ENCODE measurements at regions not wholly inside any gene's neighbourhood (a gene's known extent, or its start where the extent isn't known, plus 50 kb on each side); places are given as distances from the start of the nearest gene placed in this dataset.
"Not testable (repeated sequence)": the region's sequence is repeated elsewhere in the genome, so short reads cannot be mapped to it uniquely, and the experiment has no call there.

DNA sequence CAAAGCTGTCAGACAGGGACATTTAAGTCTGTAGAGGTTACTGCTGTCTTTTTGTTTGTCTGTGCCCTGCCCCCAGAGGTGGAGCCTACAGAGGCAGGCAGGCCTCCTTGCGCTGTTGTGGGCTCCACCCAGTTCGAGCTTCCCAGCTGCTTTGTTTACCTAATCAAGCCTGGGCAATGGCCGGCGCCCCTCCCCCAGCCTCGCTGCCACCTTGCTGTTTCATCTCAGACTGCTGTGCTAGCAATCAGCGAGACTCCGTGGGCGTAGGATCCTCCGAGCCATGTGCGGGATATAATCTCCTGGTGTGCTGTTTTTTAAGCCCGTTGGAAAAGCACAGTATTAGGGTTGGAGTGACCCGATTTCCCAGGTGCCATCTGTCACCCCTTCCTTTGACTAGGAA, 454.2 kb upstream of the CCDC196 start:
- not testable (repeated sequence) for DNase-seq

DNA sequence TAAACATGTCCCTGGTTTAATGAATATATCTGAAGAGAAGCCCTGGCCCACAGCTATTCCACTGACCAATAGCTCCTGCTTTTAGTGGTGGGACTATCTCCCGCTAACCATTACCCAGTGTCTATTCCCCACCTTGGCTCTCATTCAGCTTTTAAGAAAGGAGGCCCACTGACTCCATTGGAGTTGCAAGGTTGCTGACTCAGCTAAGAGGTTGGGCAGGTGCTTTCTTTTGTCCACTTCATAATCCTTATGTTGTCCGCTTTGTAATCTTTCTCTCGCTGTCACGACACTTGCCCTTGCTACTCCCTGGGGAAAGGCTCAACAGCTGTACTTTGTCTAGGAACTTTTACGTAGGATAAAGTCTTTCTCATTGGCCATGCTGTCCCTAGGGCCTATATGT, 453.4 kb upstream of the CCDC196 start:
- DNase-seq = no peak

DNA sequence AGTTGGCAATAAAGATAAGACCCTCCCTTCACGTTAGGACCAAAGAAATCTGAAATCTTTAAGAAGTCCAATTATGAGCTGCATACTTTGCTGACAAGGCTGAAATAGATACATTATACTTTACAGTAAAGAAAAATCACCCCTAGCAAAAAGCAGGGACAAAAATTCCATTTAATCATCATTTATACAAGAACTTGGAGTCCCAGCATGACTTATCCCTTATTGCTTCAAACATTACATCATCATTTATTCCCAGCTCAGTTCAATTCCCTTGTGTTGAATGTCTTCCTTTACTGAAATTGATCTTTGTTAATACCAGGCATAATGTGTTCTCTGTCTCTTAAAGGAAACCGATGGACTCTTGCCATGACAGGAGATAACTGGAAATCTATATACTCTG, 449.6 kb upstream of the CCDC196 start:
- DNase-seq = no peak

DNA sequence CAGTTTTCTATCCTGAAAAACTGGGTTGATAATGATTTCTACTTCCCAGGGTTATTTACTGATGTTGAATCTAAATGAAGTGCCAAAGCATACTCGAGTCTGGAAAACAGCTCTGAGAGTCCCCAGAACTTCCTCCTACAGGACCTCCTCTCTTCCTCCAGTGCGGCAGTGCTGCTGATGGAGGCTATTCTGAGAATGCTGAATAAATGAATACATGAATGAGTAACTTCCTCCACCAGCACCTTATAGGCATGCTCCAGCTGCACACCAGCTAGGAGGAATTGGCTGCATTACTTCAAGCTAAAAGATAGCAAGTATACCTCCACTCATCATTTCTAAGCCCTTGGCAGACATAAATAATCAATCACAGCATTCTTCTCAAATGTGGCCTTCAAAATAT, 448.8 kb upstream of the CCDC196 start:
- DNase-seq = no peak

DNA sequence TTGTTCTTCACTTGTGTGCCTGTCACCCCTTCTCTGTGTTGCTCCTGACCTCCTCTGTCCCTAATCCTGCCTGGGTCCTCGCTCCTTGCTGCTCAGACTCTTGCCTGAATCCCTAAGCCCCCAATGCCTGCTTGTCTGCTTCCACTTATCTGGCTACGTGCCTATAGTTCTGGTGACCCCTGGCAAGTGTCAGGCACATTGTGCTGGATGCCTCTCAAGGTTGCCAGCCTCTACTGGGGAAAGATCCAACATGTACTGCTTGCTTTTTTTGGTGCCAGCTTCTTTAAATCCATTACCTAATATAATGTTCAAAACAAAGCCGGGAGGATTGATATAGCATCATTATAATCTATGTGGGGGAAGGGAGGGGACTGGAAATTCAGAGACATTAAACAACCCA, 448.0 kb upstream of the CCDC196 start:
- no peak for DNase-seq

DNA sequence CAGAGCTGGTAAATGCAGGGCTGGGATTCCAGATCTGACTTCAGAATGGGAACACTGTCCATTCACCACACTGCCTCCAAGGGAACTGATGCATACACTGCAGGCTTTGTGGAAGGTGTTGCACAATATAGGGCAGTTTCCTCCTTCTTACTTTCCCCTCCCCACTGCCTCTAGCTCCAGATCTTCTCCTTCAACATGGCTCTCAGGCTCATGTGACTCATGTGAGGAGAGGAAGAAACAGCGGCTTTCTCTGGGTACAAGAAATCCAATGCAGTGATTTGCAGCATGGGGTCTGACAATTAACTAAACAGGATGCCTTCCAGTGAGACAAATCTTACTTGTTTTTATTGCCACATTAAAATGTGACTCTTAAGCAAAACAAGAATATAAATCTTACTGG, 447.6 kb upstream of the CCDC196 start:
- no peak for DNase-seq

DNA sequence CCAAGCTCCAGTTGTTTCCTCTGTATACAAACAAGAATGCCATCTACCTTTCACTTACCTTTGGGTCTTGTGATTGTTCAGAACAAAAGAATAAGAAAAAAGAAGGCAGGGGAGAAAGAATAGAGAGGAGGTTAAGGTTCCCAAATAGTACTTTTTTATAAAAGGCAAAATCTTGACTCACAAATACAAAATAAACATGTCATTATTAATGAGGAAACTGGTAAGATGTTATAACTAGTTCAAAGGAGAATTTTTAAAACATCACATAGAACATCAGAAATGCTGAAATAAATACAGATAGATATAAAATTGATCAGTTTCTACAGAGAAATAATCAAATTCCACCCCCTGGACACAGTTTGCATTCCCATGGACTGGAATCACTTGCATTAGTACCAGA, 446.7 kb upstream of the CCDC196 start:
- no peak for DNase-seq

DNA sequence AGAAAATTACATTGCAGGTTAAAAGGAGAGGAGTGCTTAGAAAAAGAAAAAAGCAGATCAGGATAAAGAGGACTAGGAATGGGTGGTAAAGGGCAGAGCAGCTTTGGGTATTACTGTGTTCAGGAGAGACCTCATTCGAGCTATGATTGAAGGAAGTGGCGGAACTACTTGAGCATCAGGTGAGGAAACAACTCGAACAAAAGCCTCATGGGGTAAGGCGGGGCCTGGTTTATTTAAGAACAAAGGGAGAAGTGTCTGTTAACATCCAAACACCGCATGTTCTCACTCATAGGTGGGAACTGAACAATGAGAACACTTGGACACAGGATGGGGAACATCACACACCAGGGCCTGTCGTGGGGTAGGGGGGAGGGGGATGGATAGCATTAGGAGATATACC, 444.6 kb upstream of the CCDC196 start:
- no peak for DNase-seq

DNA sequence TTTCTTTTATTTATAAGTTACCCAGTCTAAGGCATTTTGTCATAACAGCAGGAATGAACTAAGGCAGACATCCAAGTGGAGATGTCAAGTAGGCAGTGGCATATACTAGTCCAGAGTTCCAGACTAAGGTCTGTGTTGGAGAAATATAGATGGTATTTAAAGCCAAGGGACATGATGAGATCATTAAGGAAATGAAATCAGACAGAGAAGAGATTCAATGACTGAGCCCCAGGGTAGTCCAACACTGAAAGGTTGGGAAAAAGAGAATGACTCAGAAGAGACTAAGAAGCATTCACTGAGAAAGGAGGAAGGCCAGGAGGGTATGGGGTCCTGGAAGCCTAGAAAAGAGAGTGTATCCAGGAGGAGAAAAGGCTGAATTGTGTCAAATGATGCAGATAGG, 442.2 kb upstream of the CCDC196 start:
- DNase-seq = no peak

DNA sequence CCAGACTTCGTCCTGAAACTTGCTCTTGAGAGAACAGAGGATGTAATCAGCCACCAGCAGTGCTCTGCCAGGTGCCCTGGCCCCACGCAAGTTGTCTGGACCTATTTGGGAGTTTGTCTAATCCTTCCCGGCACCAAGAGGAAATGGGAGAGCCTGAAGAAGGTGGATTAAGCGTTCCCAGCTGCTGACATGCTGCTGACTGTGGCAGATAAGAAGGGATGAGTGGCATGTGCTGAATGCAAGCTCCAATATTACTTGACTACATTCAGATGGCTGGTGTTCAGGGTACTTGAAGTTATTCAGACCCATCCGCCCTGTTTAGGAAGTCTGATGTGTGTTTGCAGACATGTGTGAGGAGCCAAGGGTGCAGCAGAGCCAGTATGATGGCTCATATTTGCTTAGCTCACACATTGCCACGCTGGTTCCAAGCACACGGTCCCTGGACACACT, 440.6 kb upstream of the CCDC196 start:
- no peak for DNase-seq

DNA sequence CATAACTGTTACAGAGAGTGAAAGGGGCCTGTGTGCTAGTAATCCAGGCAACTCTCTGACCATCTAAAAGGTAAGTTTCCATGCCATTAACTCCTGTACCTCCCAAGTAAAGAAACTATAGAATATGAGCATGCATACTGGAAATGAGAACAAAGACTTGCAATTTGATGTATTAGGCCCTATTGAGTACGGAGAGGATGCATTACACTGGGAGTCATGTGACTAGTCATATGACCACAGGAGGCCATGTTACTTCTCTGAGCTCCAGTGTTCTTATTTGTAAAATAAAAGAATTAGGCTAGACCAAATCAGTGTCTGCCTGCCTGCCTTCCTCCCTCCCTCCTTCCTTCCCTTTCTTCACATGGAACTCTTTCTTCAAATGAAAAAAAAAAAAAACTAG, 440.1 kb upstream of the CCDC196 start:
- no peak for DNase-seq

DNA sequence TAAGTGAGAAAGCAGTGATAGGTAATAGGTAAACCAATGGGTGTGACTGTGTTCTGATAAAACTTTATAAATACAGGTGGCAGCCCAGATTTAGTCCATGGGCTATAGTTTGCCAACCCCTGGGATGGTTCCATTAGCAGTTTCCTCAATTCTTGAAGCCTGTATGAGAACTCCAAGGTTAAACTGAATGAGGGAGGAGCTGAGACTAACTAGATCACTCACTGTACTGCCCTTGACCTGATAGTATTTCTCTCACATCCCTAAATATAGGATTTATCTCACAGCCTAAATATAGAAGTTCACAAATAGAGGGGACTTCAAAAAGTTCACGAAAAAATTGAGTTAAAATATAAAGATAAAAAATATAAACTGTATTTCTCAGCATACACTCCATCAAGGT, 439.6 kb upstream of the CCDC196 start:
- no peak for DNase-seq

DNA sequence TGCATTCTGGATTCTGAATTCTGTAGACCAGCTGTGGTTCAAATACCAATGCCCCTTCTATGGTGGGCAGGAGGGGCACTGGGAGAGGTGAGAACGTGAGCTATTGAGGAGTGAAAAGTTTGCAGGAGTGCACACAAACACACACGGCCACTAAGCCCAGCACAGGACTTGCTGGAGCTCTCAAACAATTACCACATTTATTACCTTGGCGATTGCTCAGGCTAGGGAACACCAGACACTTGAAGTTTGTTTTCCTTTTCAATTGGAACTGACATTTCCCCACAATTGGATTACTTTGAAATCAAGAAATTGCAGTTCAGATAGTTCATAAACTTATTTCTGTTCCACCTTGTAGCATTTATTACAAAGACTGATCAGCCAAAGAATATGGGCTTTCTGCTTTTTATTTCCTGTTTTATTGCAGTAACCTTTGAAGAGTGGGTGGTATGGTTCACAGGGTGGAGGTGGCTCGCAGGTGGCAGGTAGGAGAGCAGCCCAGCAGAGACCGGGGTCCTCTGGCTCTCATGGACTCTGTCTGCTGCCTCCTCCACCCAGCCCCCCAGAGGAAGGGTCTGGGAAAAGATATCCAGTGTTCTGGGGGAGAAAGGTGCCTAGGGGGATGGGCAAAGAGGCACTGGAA, 429.8 kb upstream of the CCDC196 start:
- no peak for DNase-seq

DNA sequence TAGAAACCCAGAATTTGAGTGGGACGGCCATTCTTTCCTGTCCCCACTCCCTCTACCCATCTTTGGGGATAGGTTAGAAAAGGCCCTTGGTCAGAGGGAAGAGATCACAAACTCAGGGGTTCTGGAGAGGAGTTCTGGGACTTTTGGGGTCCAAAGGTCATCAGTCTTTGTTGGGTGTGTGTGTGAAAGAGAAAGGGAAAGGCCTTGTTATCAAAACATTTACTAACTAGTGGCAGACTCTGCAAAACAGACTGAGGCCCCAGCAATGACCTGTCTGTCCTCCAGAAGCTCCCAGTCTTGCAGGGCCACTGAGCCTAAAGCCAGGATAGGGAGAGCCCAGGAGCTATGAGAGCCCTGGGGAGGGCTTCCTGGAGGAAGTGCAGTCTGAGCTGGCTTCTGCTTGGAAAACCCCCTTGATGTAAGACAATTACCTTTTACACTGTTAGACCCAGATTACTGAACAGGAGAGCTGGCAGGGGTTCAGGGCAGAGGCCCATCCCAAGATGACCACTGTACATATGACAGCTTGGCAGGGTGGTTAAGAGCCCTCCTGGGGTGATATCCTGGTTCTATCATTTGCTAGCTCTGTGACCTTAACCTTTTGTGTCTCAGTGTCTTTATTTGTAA, 429.1 kb upstream of the CCDC196 start:
- DNase-seq = no peak

DNA sequence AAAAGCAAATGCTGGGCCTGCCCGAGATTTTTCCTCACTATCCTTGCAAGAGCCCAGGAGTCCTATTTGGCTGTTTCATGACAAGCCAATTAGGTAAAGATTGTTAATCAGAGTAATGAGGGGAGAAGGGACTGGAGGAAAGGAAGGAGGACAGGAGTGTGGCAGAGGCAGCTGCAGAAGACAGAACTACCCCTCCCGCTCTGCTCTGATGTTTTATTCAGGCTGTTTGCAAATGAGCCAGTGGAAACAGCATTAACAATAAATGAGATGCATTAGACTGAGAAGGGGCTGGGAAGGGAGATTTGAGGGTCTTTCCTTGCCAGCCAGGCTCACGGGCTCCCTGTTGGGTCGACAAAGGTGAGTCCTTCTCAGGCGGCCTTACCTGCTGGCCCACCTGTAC, 421.0 kb upstream of the CCDC196 start:
- DNase-seq = no peak

DNA sequence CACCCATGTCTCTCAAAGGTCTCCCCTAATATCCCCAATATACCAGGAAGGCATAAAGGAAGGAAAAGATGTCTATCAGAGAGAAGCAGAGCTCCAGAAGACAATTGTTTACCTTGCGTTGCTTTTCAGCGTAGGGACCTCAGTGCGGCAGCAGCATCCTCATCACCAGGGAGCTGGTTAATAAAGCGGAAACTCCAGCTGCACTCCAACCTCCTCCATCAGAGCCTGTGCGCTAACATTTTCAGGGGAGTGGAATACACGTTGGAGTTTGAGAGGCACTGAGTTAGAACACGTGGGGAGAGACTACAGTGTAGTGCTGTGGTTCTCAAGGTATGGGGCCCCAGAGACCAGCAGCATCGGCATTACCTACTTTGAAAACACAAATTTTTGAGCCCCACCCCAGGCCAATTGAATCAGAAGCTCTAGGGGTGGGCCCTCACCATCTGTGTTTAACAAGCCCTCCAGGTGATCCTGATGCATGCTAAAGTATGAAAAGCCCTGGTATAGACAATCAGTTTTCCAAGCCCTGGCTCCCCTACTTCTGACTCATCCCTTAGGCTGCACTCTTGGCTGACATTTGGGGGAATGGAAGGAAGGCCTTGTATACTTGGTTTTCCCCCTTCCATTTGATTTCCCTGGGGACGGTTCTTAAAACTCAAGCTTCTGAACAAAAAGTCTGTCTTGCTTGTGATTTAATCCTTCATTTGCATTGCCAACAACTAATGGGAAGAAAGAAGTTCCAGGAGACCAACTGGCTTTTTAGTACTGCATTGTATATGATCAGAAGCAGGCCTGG, 419.0 kb upstream of the CCDC196 start:
- no peak for DNase-seq

DNA sequence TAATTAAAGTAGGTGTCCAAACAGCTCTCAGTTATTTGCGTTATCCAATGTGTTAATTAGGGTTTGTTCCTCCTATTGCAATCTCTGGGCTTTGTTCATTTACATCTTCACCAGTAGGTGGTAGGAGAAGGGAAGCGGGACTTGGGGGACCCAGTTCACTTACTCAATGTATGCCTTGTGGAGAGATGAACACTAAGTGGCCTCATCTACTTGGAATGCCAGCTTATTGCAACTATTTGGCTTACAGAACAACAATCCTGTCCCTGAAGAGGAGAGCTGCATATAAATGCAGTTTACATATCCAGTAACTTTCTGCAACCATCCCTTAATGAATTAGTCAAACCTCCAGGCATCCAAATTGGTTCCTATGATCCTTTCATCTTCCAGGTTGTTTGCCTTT, 417.1 kb upstream of the CCDC196 start:
- DNase-seq = no peak

DNA sequence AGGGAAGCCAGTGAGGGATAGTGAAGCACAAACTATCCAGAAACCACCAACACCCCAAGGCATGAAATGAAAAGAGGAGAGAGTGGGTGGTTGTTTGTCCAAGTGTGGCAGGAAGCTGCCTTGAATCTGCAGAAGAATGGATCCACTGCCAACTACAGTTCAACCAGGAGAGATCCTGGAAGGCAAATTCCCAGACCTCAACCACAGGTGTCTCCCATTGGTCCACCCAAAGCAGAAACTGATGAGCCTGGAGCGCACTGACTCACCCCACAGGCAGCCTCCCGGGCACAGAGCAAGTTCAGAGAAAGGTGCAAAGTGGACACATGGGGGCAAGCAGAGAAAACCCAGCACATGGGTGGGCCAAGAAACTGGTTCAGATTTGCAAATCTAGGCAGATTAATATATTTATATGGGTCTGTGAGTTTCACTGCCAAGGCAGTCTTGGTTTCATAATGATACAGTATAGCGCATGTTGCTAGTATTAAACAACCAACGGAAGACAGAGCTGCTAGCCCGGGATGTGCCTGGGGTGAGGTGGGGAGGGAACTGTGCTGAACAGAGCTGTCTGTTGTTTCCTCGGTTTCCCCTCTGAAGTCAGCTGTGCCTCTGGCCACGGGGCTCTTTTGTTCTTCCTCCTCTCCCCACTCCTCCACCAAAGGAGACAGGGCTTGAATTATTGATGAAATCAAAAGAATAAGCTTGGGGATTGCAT, 416.2 kb upstream of the CCDC196 start:
- no peak for DNase-seq

DNA sequence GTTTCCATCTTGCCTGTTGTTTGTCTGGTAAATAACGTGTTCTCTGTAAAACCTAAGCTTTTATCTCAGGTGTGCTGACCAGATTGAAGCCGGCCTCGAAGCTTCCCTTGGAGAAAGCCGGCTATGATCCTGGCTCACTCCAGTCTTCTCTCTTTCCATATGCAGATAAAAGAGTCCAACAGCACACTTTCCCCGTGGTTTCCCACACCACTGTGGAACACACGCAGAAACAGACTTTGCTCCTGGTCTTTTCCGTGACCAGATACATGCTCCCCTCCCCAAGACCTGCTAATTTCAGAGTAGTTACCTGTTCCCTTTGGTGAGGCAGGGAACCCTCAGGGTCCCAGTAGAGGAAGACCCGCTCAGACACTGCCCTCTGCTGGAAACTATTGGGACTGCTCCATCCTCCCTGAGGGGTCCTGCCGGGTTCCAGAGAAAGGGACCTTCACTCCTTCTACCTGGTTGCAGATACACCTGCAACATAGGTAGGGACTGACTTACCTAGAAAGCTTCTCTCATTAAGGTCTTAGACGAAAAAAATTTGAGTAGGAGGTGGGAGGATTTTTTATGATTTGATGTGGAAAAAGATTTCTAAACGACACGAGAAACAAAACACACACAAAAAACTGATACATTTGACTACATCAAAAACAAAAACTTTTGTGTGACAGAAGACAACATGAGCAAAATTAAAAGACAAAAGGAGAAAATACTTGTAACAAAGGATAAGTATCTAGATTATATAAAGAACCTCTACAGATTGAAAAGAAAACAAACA, 415.4 kb upstream of the CCDC196 start:
- DNase-seq = peak; percentile 24

DNA sequence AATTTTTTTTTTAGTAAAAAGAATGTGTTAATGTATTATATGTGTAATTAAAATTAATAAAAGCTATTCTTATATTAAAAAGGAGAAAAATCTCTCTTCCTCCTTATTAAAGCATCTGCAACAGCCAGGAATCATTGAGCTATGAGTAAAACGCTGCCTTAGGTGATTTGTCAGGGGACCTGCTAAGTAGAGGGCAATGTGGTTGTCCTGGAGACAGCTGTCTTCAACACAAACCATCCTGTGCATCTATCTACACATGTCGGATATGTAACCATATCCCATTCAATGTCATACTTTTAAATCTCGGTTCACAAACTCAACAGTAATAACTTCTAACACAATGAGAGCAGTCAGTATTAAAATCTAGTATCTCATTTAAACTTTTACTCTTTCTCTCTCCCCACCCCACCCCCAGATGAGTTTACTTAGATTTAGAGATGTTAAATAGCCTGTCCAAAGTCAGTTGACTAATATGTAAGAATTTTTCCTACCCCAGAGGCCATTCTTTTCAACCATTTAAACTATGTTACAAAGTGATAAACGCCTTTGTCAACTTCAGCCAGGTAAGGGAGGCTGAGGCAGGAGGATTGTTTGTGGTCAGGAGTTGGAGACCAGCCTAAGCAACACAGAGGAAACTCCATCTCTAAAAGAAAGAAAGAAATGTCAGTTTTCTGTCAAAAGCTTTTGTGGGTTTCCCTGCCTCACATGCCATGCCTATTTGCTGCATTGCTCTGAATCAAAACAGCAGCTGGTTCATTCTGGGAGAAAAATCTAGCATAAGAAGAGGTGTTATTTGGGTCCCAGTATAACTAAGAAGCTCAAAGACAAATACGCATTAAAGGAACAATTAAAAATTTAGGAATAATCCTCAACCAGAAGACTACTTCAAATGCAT, 413.7 kb upstream of the CCDC196 start:
- DNase-seq = no peak

DNA sequence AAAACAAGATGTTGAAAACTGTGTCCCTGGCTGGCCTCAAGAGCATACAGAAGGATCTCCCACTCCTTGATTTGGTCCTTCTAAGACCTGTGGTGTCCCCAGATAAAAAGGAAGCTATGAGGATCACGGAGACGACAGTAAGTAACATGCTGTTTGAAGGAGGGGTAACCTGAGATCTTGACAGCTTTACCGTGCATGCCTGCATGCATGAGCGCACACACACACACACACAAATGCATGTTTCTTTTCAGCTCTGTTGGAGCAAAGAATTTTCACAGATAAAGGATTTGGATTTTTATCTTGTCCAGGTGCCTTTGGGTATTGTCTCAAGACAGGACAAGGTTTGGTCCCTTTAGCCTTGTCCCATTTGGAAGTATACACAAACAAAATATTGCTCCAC, 411.6 kb upstream of the CCDC196 start:
- peak; percentile 39 for DNase-seq

DNA sequence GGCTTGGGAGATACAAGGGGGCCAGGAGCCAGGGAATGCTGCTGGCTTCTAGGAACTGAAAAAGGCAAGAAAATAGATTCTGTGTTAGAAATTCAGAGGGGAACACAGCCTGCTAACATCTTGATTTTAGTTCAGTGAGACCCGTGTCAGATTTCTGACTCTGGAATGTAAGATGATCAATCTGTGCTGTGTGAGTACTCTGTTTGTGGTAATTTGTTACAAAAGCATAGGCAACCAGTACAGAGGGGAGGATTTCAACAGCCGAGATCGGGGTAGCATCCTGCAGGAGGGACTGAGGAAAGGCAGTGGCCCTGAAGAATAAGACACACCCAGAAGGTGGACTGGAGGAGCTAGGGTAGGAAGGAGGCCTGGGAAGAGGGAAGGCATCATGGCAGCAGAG, 410.0 kb upstream of the CCDC196 start:
- DNase-seq = peak; percentile 41

Measured in NCI-H2107 (cell line).